ENCODE measurements at regions not wholly inside any gene's neighbourhood (a gene's known extent, or its start where the extent isn't known, plus 50 kb on each side); places are given as distances from the start of the nearest gene placed in this dataset.

DNA sequence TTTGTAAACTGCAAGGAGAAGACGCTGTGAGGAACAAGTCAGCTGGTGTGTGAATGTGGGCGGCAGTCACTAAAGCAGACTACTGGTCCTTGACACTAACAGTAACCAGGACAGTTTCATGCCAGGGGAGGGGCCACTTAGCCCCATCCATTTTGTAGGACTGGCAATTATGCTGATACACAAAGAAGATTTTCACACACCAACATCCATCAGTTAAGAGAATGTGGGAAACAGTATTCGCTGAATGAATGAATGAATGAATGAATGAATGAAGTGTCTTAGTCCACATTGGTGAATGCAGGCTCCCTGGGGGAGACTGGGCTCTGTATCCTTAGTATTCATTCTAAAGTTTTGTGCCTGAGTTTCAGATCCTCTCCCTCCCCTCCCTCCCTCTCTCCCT is 590.4 kb downstream of the BRD1 start:
- TF ChIP-seq, protein P1, sequence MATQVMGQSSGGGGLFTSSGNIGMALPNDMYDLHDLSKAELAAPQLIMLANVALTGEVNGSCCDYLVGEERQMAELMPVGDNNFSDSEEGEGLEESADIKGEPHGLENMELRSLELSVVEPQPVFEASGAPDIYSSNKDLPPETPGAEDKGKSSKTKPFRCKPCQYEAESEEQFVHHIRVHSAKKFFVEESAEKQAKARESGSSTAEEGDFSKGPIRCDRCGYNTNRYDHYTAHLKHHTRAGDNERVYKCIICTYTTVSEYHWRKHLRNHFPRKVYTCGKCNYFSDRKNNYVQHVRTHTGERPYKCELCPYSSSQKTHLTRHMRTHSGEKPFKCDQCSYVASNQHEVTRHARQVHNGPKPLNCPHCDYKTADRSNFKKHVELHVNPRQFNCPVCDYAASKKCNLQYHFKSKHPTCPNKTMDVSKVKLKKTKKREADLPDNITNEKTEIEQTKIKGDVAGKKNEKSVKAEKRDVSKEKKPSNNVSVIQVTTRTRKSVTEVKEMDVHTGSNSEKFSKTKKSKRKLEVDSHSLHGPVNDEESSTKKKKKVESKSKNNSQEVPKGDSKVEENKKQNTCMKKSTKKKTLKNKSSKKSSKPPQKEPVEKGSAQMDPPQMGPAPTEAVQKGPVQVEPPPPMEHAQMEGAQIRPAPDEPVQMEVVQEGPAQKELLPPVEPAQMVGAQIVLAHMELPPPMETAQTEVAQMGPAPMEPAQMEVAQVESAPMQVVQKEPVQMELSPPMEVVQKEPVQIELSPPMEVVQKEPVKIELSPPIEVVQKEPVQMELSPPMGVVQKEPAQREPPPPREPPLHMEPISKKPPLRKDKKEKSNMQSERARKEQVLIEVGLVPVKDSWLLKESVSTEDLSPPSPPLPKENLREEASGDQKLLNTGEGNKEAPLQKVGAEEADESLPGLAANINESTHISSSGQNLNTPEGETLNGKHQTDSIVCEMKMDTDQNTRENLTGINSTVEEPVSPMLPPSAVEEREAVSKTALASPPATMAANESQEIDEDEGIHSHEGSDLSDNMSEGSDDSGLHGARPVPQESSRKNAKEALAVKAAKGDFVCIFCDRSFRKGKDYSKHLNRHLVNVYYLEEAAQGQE (IDR thresholded peaks at IDR 0.05; ENCODE audit: insufficient read depth in 1 of 2, low read depth in 2 of 2, low read length in 1 of 2): no peak
- TF ChIP-seq, protein P2, sequence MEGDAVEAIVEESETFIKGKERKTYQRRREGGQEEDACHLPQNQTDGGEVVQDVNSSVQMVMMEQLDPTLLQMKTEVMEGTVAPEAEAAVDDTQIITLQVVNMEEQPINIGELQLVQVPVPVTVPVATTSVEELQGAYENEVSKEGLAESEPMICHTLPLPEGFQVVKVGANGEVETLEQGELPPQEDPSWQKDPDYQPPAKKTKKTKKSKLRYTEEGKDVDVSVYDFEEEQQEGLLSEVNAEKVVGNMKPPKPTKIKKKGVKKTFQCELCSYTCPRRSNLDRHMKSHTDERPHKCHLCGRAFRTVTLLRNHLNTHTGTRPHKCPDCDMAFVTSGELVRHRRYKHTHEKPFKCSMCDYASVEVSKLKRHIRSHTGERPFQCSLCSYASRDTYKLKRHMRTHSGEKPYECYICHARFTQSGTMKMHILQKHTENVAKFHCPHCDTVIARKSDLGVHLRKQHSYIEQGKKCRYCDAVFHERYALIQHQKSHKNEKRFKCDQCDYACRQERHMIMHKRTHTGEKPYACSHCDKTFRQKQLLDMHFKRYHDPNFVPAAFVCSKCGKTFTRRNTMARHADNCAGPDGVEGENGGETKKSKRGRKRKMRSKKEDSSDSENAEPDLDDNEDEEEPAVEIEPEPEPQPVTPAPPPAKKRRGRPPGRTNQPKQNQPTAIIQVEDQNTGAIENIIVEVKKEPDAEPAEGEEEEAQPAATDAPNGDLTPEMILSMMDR (IDR thresholded peaks at IDR 0.05): no peak
- TF ChIP-seq SIN3A (IDR thresholded peaks at IDR 0.05; ENCODE audit: borderline replicate concordance, insufficient read depth, low read depth, low read length) (no peak), TCF7L2 (IDR thresholded peaks at IDR 0.05; ENCODE audit: low read depth, low read length) (no peak), POLR2AphosphoS5 (IDR thresholded peaks at IDR 0.05; ENCODE audit: low read depth, low read length) (no peak)

Measured in Panc1 (cell line).